ENCODE measurements at regions not wholly inside any gene's neighbourhood (a gene's known extent, or its start where the extent isn't known, plus 50 kb on each side); places are given as distances from the start of the nearest gene placed in this dataset.

GRCh38 chr6:56345376-56345995 lies 98.1 kb upstream of the COL21A1 start:
- no peak for DNase-seq (ENCODE audit: low spot score)

GRCh38 chr6:56343295-56343694 lies 95.9 kb upstream of the COL21A1 start:
- DNase-seq (ENCODE audit: low spot score) = no peak

DNA sequence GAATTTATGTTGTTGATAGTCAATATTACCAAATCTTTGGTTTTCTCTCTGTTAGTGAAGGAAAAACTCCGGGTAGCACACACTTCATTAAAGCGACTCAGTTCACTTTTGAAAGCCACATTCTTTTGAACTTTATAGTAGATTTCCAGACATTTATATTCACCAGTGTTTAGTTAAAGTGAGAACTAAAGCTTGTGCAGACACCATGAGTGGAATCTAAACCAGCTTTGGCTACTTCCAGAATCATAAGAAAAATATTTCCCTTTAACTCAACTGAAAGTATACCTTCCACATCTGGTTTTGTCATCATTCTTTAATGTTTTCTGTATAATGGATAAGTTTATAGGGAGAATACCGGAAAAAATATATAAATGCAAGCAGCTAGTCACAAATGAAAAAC lies 92.1 kb upstream of the COL21A1 start:
- DNase-seq (ENCODE audit: low spot score) = no peak

DNA sequence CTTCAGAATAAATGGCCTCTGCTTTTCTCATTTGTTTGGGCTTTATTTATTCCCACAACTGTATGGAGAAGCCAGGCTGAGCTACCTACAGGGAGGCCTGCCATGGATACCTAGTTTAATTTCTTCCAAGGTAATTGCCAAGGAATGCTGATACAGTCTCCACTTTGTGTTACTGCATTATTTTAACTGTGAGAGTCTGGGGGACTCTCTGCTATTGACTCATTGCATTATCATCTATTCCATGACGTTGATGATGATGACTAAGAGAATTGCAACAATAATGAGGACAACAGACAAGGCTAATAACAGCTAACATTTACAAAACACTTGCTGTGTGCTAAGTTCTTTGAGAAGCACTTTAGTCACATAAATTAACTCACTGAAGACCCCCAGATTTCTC lies 88.3 kb upstream of the COL21A1 start:
- DNase-seq (ENCODE audit: low spot score) = no peak

DNA sequence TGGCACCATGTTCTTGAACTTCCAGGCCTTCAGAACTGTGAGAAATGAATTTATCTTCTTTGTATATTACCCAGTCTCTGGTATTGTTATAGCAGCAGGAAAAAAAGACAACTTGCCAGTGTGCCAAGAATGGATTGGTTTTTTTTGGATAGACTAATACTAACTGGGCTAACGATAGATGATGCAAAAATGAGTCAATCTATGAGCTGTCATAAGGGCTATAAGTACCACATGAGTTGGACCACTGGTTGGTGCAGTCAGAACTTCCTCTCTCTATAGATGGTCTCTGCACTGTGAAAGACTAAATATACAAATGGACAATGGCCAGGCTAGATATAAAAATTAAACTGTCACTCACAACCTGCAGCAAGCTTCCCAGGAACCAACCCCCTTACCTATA lies 87.6 kb upstream of the COL21A1 start:
- DNase-seq (ENCODE audit: low spot score) = no peak

DNA sequence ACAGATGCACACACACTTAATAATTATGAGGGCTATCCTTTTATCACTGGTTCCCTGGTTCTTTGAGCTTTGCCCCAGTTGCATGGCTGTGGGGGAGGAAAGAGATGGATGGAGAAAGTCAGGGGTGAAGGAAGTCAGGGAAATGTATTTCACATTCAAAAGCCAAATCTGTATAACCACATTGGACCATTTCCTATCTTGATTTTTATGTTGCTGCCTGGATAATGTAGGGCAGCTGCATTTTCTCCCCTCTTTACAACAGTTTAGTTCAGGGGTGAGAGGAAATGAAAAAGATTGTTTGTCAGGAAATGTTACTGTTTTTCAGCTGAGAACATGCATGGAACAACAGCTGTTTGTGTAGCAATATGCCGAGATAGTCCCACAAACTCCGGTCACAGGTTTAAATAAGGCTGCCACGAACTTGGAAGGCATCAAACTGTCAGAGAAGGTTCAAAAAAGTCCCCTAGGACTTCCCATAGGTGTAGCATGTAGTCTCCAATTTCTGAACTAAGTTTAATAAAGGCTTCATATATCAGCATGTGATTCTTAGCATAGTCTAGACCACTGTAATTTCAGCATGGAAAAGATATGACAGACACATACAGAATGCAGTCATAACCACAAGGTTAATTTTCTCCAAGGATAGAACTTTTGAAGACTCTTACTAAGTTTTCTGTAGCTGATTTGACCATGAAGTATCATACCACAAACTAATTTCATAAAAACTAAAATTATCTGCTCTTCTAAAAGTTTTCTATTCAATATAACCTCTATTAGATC lies 82.1 kb upstream of the COL21A1 start:
- no peak for DNase-seq (ENCODE audit: low spot score)

GRCh38 chr6:56328728-56329090 lies 81.3 kb upstream of the COL21A1 start:
- no peak for DNase-seq (ENCODE audit: low spot score)

- DNase-seq (ENCODE audit: low spot score) = no peak
Observed at GRCh38 chr6:56327946-56328727, 80.8 kb upstream of the COL21A1 start.

DNA sequence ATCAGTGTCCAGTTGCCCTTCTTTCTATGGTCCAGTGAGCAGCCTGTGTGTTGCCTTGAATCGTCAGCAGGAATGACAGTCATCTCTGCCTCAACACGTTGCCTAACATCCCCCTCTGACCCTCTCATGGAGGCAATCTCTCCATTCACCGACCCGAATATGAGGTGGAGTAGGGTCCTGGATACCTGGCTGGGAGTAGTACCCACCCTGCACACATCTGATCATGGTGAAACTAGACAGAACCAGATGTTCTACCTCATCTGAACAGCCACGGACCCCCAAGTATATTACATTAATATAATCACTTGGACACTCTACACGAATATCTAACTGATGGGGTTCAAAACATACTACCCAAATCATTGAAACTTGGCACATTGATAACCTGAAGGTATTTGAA lies 77.0 kb upstream of the COL21A1 start:
- DNase-seq (ENCODE audit: low spot score) = no peak

DNA sequence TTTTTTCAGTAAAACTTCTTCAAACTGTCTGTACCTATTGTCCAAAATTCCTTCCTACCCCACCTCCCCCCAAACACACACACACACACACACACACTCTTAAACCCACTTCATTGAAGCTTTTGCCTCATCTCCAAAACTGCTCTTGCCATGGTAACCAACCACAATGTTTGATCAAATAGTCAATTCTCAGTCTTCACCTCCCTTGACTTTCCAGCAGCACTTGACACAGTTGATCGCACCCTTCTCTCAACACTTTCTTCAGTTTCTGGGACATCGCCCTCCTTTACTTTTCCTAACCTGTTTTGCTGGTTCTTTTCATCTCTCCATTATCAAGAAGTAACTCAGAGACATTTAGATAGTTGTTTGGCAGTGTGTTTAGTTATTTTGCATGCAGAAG lies 71.5 kb upstream of the COL21A1 start:
- DNase-seq (ENCODE audit: low spot score) = no peak

DNA sequence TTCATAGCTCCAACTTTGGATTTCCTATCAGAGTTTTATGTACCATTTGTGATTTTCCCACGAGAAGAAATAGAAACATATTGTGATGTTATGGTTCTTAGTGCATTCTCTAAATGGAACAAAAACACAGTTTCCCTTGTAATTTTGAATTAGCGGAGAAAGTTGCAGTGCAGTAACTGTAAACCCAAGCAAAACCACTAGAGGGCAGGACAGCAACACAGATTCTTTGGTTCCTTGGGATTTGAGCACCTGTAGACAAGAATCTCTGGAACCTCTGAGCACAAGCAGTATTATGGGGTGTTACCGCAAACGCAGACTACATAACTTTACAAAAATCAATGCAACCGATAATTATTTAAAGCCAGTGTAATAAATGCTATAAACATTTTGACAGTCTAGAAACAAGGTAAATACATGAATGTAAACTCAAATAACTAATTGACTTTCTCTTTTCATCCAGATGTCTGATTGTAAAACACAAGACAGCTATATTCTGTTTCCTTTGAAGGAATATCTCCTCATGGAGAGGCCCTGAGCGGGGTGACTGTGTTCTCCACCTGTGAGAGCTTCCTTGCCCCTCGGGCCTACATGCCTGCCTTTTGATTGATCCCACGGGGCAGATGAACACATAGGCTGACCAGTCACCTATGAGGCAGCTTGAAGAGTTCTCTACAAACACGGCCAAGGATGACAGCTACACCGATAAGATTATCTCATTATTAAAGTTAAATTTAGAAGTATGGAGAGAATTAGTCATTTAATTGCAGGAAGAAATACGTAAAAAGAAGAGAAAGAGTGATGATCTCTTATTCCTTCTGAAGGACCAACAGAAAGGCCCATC lies 67.5 kb upstream of the COL21A1 start:
- peak; percentile 34 for DNase-seq (ENCODE audit: low spot score)

GRCh38 chr6:56311533-56312448 lies 64.4 kb upstream of the COL21A1 start:
- DNase-seq (ENCODE audit: low spot score) = no peak

GRCh38 chr6:56311061-56311460 lies 63.7 kb upstream of the COL21A1 start:
- DNase-seq (ENCODE audit: low spot score) = no peak

- no peak for DNase-seq (ENCODE audit: low spot score)
Observed at GRCh38 chr6:56310241-56310640, 62.9 kb upstream of the COL21A1 start.

GRCh38 chr6:56299916-56300315 lies 52.5 kb upstream of the COL21A1 start:
- DNase-seq (ENCODE audit: low spot score) = no peak

GRCh38 chr6:56297022-56297989 lies 49.9 kb upstream of the COL21A1 start:
- DNase-seq (ENCODE audit: low spot score) = no peak

Measured in LoVo (cell line).